Mesodermal cell (in vitro differentiated cells): ENCODE measurements at regions not wholly inside any gene's neighbourhood (a gene's known extent, or its start where the extent isn't known, plus 50 kb on each side); places are given as distances from the start of the nearest gene placed in this dataset.
"Not testable (repeated sequence)": the region's sequence is repeated elsewhere in the genome, so short reads cannot be mapped to it uniquely, and the experiment has no call there.

Experiments used
- H3K27ac ChIP-seq: 2 replicates; pipeline ENCODE4 v1.7.0; 2013; ENCODE audit warnings: mild to moderate bottlenecking, low read depth, low read length, moderate library complexity; ENCODE audit not compliant: severe bottlenecking
- H3K36me3 ChIP-seq: 2 replicates; pipeline ENCODE4 v1.7.1; 2013; ENCODE audit warnings: mild to moderate bottlenecking, low read length, moderate library complexity; ENCODE audit not compliant: control insufficient read depth, insufficient read depth
- H3K4me1 ChIP-seq: one replicate; pipeline ENCODE4 v1.7.1; 2013; ENCODE audit warnings: mild to moderate bottlenecking, low read length; ENCODE audit not compliant: insufficient read depth, control insufficient read depth, poor library complexity, severe bottlenecking
- H3K4me3 ChIP-seq: 2 replicates; pipeline ENCODE4 v1.7.0; 2013; ENCODE audit warnings: low read length, control low read depth, mild to moderate bottlenecking; ENCODE audit not compliant: insufficient read depth, poor library complexity, severe bottlenecking; ENCODE audit errors: extremely low read depth
- H3K9me3 ChIP-seq: 2 replicates; pipeline ENCODE4 v1.7.1; 2013; ENCODE audit warnings: mild to moderate bottlenecking, low read length, moderate library complexity; ENCODE audit not compliant: control insufficient read depth
- WGBS, 2 experiments: methylation state at CpG; one replicate each; pipeline ENCODE4 v1.1.5; 2013; ENCODE audit warnings: missing lambda C conversion rate in 2 of 2; ENCODE audit not compliant: insufficient coverage in 2 of 2; 5-methylcytosine and 5-hydroxymethylcytosine counted together

GRCh38 chr13:101003566-101003965 lies 329.0 kb upstream of the TMTC4 start:
- Histone ChIP-seq H3K36me3 (no peaks in the 10 kb centered on the region), H3K9me3 (no peaks in the 10 kb centered on the region), H3K27ac (no peak overlapping the region), H3K4me1 (no peaks in the 10 kb centered on the region), H3K4me3 (no peak overlapping the region)

DNA sequence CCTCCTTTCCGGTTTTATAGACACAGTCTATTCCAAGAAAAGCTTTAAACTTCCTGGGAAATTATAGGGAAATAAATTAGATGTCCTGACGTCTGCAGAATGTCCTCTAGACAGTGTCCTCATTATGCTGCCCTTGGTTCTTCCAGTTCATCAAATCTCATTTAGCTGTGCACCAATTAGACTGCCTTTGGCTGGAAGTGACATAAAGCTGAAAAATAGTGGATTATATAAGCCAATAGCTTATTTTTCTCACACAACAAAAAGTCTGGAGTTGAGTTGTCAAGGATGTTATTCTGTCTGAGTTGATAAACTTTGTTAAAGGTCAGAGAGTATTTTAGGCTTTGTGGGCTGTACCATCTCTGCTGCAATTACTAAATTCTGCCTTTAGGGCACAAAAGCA lies 314.8 kb upstream of the TMTC4 start:
- Histone ChIP-seq H3K4me1 (peaks cover under 1% of the 10 kb centered on the region), H3K9me3 (no peaks in the 10 kb centered on the region), H3K36me3 (no peaks in the 10 kb centered on the region), H3K27ac (no peak overlapping the region), H3K4me3 (no peak overlapping the region)
- WGBS, 2 experiments, result no CpG with 5 or more reads among the region's 2 CpGs

DNA sequence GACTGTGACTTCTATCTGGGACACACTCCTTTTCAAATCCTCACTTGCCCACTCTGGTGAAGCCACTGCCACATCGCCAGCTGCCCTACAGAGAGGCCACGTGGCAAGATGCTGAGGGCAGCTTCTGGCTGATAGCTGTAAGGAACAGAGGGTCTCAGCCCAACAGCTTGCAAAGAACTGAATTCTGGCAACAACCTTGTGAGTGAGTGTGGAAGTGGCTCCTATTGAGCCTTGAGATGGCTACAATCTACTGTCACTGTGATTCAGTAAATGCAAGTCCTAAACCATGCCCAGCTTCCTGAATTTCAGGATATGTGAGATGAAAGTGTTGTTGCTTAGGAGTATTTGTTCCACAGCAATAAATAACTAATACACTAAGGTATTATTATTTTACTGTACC lies 314.3 kb upstream of the TMTC4 start:
- Histone ChIP-seq H3K27ac (no peak overlapping the region), H3K4me3 (no peak overlapping the region), H3K4me1 (peaks cover 5% of the 10 kb centered on the region), H3K36me3 (no peaks in the 10 kb centered on the region), H3K9me3 (no peaks in the 10 kb centered on the region)
- 82% methylated on average over 2 of the region's 2 CpGs; no CpG with 5 or more reads in 1 of the 2 experiments for WGBS, 2 experiments

DNA sequence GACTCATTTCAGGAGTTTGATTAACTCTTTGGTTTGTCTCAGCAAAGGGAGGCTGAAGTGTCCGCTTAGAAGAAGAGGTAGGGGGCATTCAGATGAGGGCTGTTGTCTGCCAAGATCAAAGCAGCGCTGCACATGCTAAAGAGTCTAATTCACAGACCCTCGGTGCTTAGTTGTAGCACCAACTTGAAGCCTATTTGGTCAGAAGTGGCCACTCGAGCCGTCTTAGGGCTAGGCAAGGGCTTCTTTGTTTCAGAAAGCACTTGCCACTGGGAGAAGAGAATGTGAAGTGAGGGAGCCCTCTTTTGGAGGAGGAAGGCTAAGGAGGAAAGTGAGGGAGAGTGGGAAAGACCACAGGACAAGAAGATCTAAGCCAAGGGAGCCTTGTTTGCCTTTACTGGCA lies 313.4 kb upstream of the TMTC4 start:
- Histone ChIP-seq H3K4me1 (peaks cover 8% of the 10 kb centered on the region), H3K9me3 (no peaks in the 10 kb centered on the region), H3K36me3 (no peaks in the 10 kb centered on the region), H3K4me3 (no peak overlapping the region), H3K27ac (no peak overlapping the region)
- 20 to 32% methylated on average over 4 to 5 of the region's 5 CpGs for WGBS, 2 experiments

GRCh38 chr13:100986571-100986970 lies 312.0 kb upstream of the TMTC4 start:
- Histone ChIP-seq H3K4me3 (no peak overlapping the region), H3K4me1 (peaks cover 8% of the 10 kb centered on the region), H3K36me3 (no peaks in the 10 kb centered on the region), H3K27ac (no peak overlapping the region), H3K9me3 (no peaks in the 10 kb centered on the region)
- 100% methylated on average over 1 of the region's 1 CpG; no CpG with 5 or more reads in 1 of the 2 experiments for WGBS, 2 experiments

DNA sequence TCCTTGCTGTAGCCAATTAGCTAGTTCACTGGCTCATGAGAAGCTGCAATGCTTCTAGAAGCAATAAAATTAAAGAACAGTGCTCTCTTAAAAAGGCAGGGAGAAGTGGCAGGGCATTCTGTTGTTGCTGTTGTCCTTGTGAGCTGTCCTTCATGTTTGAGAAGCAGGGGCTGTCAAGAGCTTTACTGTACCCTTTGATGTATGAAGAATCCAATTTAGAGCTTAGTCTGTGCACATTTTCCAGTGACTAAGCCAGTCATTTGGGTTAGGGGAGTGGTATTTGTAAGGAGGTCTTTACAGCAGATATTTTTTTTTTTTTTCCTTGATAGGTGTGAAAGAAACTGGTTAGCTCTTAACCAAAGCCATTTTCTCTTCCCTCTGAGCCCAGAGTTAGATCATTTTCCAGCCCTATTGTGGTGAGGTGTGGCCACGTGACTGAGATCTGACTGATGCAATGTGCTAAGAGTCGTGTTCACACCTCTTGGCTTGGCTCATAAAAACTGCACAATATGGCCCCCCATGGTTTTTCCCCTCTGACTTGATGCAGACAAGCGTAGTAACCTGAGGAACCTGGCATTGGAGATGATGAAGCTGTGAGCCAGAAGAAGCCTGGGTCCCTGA lies 309.6 kb upstream of the TMTC4 start:
- Histone ChIP-seq H3K9me3 (no peaks in the 10 kb centered on the region), H3K27ac (no peak overlapping the region), H3K36me3 (no peaks in the 10 kb centered on the region), H3K4me1 (peaks cover 8% of the 10 kb centered on the region), H3K4me3 (no peak overlapping the region)
- no CpG with 5 or more reads among the region's 3 CpGs for WGBS, 2 experiments

DNA sequence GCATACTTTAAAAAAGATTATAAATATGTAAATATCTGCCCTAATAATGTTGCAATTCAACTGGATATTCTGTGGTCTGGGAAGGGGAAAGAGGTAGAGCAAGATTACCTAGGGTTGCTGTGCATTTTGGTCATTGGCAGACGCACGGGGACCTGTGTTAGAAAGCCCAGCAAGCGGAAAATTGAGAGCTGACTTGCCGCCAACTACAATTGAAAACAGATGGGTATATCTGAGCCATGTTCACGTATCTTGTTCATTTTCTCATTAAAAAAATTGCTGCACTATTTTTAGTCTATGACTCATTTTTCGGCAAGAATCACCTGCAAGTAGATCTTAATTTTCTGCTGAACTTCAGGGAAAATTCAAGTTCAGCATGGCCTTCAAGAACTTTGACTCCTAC lies 308.5 kb upstream of the TMTC4 start:
- 88 to 94% methylated on average over 6 of the region's 6 CpGs for WGBS, 2 experiments
- H3K27ac ChIP-seq, result no peak overlapping the region
- H3K36me3 ChIP-seq, result no peaks in the 10 kb centered on the region
- H3K4me3 ChIP-seq, result no peak overlapping the region
- H3K9me3 ChIP-seq, result no peaks in the 10 kb centered on the region
- peaks cover 8% of the 10 kb centered on the region for H3K4me1 ChIP-seq

- peaks cover 8% of the 10 kb centered on the region for H3K4me1 ChIP-seq
Measured at GRCh38 chr13:100980171-100980570, 305.6 kb upstream of the TMTC4 start.

DNA sequence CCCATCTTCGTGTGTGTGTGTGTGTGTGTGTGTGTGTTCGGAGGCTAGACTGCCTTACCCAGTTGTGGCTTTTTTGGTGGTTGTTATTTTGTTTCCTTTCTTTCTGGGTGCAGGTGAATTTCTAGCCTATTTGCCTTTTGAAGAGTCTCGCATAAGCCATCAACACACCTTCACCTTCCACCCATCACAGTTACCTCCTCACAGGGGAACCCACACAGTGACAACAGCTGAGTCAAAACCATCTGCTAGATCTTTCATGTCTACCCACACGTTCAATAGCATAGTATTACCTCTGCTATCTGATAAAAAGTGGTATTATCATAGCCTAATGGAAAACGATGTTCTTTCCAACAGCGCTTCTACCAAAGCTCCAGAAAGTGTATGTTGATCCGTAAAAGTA lies 303.2 kb upstream of the TMTC4 start:
- 95 to 100% methylated on average over 1 to 3 of the region's 7 CpGs for WGBS, 2 experiments
- no peak overlapping the region for H3K4me3 ChIP-seq
- H3K27ac ChIP-seq, result no peak overlapping the region
- no peaks in the 10 kb centered on the region for H3K36me3 ChIP-seq
- no peaks in the 10 kb centered on the region for H3K9me3 ChIP-seq
- H3K4me1 ChIP-seq, result no peaks in the 10 kb centered on the region

More at GRCh38 chr13:100980171-100980570, 305.6 kb upstream of the TMTC4 start:
- Histone ChIP-seq H3K36me3 (no peaks in the 10 kb centered on the region), H3K4me3 (no peak overlapping the region), H3K9me3 (no peaks in the 10 kb centered on the region), H3K27ac (no peak overlapping the region)

- H3K4me1 ChIP-seq, result no peaks in the 10 kb centered on the region
- no peaks in the 10 kb centered on the region for H3K9me3 ChIP-seq
- no peaks in the 10 kb centered on the region for H3K36me3 ChIP-seq
- WGBS, 2 experiments, result no CpG with 5 or more reads among the region's 2 CpGs
- H3K27ac ChIP-seq, result no peak overlapping the region
- no peak overlapping the region for H3K4me3 ChIP-seq
Measured at GRCh38 chr13:100976993-100977392, 302.4 kb upstream of the TMTC4 start.

- H3K36me3 ChIP-seq, H3K27ac ChIP-seq, H3K4me1 ChIP-seq, H3K9me3 ChIP-seq, H3K4me3 ChIP-seq: not testable (repeated sequence)
- WGBS, 2 experiments, result 96% methylated on average over 16 of the region's 31 CpGs; no CpG with 5 or more reads in 1 of the 2 experiments
Measured at GRCh38 chr13:100975666-100976065, 301.1 kb upstream of the TMTC4 start.
